ENCODE measurements at regions not wholly inside any gene's neighbourhood (a gene's known extent, or its start where the extent isn't known, plus 50 kb on each side); places are given as distances from the start of the nearest gene placed in this dataset.

DNA sequence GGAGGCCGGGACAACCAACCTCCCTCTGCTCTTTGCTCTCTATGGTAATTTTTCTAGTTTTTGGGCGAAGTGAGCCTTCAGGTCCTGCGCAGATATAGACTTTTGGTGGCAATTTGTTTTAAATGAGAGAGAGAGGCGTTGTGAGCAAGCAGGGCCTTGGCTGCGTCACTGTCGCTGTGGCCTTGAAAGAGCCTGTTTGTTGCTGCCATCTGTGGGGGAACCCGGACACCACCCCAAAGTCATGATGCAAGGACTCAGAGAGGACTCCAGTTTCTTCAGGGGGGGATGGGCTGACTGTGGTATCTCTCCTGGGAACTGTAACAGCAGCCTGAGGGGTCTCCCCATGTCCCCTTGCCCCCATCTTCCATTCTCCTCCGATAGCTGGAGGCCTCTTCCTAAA, 462.7 kb upstream of the SULF2 start:
- WGBS, 2 donors, result 85% methylated on average over 4 to 7 of the region's 8 CpGs
- H3K9me3 ChIP-seq, result no peaks in the 10 kb centered on the region
- peaks cover 0 to 4% (median 0%) of the 10 kb centered on the region in 4 donors for H3K27me3 ChIP-seq
- H3K36me3 ChIP-seq, result no peaks in the 10 kb centered on the region
- DNase-seq, result no peak
- H3K4me3 ChIP-seq, result no peak overlapping the region
- H3K4me1 ChIP-seq, result no peaks in the 10 kb centered on the region
- intact Hi-C loops (cut with DNase I), result no loop called here
- no peak overlapping the region for H3K27ac ChIP-seq
- no peak for TF ChIP-seq POLR2A (IDR thresholded peaks at IDR 0.05)
- no peak for TF ChIP-seq CTCF (IDR thresholded peaks at IDR 0.05)

DNA sequence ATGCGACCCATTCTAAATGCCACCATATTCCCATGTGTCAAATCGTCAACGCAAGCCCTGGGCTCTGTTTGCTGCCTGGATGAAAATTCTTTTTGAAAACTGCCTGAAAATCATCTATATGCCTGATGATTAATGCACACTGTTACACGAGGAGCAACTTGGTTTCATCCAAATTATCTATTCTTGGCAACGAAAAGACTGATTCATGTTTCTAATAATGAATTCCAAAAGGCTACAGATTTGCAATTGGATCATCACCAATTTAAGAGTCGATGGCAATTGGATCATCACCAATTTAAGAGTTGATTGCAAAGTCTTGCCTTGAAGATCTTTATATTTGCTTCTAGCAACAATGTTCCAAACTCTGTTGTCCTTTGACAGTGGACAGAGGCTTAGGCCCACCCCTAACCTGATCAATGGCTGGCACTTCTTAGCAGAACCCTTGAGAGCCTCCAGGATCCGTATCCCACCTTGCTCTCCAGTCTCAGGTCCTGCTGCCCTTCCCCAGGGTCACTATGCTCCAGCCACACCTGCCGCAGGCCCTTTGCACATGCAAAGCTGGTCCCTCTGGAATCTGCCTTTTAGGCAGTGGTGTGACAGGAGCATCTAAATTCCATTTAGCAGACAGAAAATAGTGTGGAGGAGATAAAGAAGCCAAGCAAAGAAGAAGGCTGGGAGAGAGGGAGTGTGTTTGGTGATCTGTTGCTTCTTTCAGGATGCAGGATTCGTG, 460.9 kb upstream of the SULF2 start:
- H3K27me3 ChIP-seq, result peaks cover 0 to 10% (median 0%) of the 10 kb centered on the region in 4 donors
- TF ChIP-seq CTCF (IDR thresholded peaks at IDR 0.05), result no peak
- H3K27ac ChIP-seq, result no peak overlapping the region
- 44 to 48% methylated on average over 9 of the region's 9 CpGs for WGBS, 2 donors
- no peaks in the 10 kb centered on the region for H3K4me1 ChIP-seq
- no peak for DNase-seq
- H3K4me3 ChIP-seq, result no peak overlapping the region
- no peaks in the 10 kb centered on the region for H3K9me3 ChIP-seq
- intact Hi-C loops (cut with DNase I), result no loop called here
- H3K36me3 ChIP-seq, result no peaks in the 10 kb centered on the region

GRCh38 chr20:48242623-48243022, 457.3 kb upstream of the SULF2 start:
- 95 to 97% methylated on average over 8 of the region's 8 CpGs for WGBS, 2 donors
- H3K27me3 ChIP-seq, result peaks cover 0 to 10% (median 0%) of the 10 kb centered on the region in 4 donors
- TF ChIP-seq POLR2A (IDR thresholded peaks at IDR 0.05) (no peak), CTCF (IDR thresholded peaks at IDR 0.05) (no peak)
- intact Hi-C loops (cut with DNase I), result no loop called here
- H3K27ac ChIP-seq, result no peak overlapping the region
- H3K36me3 ChIP-seq, result no peaks in the 10 kb centered on the region
- DNase-seq, result no peak
- H3K9me3 ChIP-seq, result no peaks in the 10 kb centered on the region
- H3K4me3 ChIP-seq, result no peak overlapping the region
- no peaks in the 10 kb centered on the region for H3K4me1 ChIP-seq

- no peaks in the 10 kb centered on the region for H3K36me3 ChIP-seq
- no peaks in the 10 kb centered on the region for H3K9me3 ChIP-seq
- no peak for DNase-seq
- H3K27me3 ChIP-seq, result peaks cover 0 to 10% (median 0%) of the 10 kb centered on the region in 4 donors
- H3K4me3 ChIP-seq, result no peak overlapping the region
- no peaks in the 10 kb centered on the region for H3K4me1 ChIP-seq
- no peak overlapping the region for H3K27ac ChIP-seq
- 64 to 86% methylated on average over 2 to 5 of the region's 5 CpGs for WGBS, 2 donors
- TF ChIP-seq POLR2A (IDR thresholded peaks at IDR 0.05), result no peak
- TF ChIP-seq CTCF (IDR thresholded peaks at IDR 0.05), result no peak
- intact Hi-C loops (cut with DNase I), result no loop called here
Measured at GRCh38 chr20:48241482-48241881, 456.2 kb upstream of the SULF2 start.

DNA sequence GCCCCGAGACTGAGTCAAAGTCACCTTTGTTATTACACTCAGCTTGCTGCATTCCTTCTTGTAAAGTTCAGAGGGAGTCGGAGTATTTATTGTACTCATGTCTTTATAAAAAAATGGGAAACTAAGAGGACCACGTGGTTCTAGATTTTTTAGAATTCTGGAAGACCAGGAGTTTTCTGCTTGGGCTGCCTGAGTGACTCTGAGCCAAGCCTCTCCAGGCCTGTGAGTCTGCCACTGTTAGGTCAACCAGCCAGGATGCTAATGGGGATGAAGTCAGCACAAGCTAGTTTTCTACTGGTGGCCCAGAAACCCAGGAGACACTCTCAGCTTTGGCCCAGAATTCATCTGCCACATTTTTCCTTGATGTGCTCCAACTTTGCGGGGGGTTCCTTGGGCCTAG, 453.5 kb upstream of the SULF2 start:
- no peaks in the 10 kb centered on the region for H3K4me1 ChIP-seq
- peaks cover 0 to 7% (median 0%) of the 10 kb centered on the region in 4 donors for H3K27me3 ChIP-seq
- intact Hi-C loops (cut with DNase I), result no loop called here
- no peak for TF ChIP-seq POLR2A (IDR thresholded peaks at IDR 0.05)
- no peak for TF ChIP-seq CTCF (IDR thresholded peaks at IDR 0.05)
- no peaks in the 10 kb centered on the region for H3K9me3 ChIP-seq
- no peak overlapping the region for H3K27ac ChIP-seq
- DNase-seq, result no peak
- H3K36me3 ChIP-seq, result no peaks in the 10 kb centered on the region
- no peak overlapping the region for H3K4me3 ChIP-seq
- 73 to 89% methylated on average over 4 of the region's 4 CpGs for WGBS, 2 donors

All from esophagus squamous epithelium (tissue), 5 donors.